LNCAP (cell line): ENCODE measurements at regions not wholly inside any gene's neighbourhood (a gene's known extent, or its start where the extent isn't known, plus 50 kb on each side); places are given as distances from the start of the nearest gene placed in this dataset.

Experiments
- TF ChIP-seq, protein P1 (sequence below): fragments of 450-650 bp; IDR thresholded peaks from 2 replicates; pipeline ENCODE4 v1.5.1; 2017; ENCODE audit warnings: mild to moderate bottlenecking

- TF ChIP-seq, protein P1, sequence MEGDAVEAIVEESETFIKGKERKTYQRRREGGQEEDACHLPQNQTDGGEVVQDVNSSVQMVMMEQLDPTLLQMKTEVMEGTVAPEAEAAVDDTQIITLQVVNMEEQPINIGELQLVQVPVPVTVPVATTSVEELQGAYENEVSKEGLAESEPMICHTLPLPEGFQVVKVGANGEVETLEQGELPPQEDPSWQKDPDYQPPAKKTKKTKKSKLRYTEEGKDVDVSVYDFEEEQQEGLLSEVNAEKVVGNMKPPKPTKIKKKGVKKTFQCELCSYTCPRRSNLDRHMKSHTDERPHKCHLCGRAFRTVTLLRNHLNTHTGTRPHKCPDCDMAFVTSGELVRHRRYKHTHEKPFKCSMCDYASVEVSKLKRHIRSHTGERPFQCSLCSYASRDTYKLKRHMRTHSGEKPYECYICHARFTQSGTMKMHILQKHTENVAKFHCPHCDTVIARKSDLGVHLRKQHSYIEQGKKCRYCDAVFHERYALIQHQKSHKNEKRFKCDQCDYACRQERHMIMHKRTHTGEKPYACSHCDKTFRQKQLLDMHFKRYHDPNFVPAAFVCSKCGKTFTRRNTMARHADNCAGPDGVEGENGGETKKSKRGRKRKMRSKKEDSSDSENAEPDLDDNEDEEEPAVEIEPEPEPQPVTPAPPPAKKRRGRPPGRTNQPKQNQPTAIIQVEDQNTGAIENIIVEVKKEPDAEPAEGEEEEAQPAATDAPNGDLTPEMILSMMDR: no peak
Measured at GRCh38 chr14:45811155-45811554, 558.2 kb upstream of the MIS18BP1 start.

- TF ChIP-seq, protein P1: no peak
Measured at GRCh38 chr14:45810152-45810872, 557.3 kb upstream of the MIS18BP1 start.

DNA sequence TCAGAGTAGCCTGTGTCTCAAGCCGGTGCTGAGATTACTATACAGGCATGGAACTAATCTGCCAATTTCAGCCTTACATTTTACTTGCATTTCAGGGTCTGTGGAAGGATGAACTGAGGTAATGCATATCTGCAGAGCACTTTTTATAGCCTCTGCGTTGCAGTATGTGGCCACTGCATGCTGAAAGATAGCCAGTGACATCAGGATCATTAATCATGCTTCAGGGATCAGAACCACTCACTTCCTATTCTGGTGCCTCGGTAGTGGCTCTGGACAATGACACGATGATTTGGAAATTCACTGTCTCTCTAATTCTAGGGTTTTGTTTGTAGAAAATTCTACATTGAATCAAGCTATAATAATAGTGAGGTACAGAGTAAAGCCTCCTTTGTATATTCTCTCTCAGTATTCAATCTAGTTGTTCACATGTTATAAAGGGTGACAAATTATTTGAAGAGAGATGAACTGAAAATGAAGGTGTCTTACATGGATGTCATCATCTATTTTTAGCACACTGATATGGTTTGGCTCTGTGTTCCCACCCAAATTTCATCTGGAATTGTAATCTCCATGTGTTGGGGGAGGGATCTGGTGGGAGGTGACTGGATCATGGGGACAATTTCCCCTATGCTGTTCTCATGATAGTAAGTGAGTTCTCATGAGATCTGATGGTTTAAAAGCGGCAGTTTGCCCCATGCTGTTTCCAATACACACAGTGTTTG lies 554.3 kb upstream of the MIS18BP1 start:
- TF ChIP-seq, protein P1: no peak

- TF ChIP-seq, protein P1: no peak
Measured at GRCh38 chr14:45799511-45799910, 546.5 kb upstream of the MIS18BP1 start.

DNA sequence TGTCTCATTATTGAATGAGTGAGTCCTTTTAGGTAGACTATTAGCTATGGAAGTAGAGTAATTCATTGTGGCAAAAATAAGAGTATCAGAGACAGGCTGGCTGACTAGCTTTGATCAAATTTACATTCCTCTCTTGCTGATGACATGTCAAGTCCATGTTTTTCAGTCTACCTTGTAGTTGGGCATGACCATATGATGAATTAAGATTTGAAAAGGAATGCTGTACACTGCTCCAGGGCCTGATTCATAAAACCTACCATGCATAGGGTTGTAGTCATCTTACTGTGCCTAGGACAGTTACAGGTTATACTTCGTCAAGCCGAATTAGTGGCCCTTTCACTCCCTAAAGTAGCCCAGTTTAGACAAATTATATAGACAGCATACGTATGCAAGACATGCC lies 545.7 kb upstream of the MIS18BP1 start:
- TF ChIP-seq, protein P1: no peak

DNA sequence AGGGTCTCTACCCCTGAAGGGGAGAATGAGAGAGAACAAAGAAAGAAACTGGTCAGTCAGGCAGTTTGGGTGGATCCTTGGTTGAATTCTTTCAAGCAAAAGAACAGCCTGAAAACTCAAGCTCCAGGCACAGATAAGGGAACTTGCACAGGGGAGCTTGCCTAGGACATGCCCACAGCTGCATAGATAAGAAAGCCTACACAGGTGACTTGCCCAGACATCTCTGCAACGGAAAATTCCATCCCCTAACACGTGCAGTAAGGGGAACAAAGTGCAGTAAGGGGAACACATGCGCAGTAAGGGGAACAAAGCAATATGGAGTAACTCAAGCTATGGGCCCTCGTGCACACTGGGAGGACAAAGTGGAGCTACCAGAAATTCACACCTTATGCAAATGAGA lies 540.1 kb upstream of the MIS18BP1 start:
- TF ChIP-seq, protein P1: no peak

GRCh38 chr14:45790293-45790692 lies 537.3 kb upstream of the MIS18BP1 start:
- TF ChIP-seq, protein P1: no peak
